ENCODE measurements at regions not wholly inside any gene's neighbourhood (a gene's known extent, or its start where the extent isn't known, plus 50 kb on each side); places are given as distances from the start of the nearest gene placed in this dataset.

GRCh38 chr18:39839782-39840181, 2115.3 kb upstream of the PIK3C3 start:
- no peak overlapping the region for H2AFZ ChIP-seq (ENCODE audit: low read length)
- H3K4me3 ChIP-seq (ENCODE audit: low read depth, low read length, poor library complexity, severe bottlenecking), result no peak overlapping the region
- no peak overlapping the region for H3K9ac ChIP-seq (ENCODE audit: low read length)
- TF ChIP-seq CTCF (IDR thresholded peaks at IDR 0.05; ENCODE audit: low read length) (no peak), EZH2 (IDR thresholded peaks at IDR 0.05; ENCODE audit: borderline replicate concordance, low read length) (no peak)
- no peaks in the 10 kb centered on the region for H3K36me3 ChIP-seq (ENCODE audit: insufficient read depth, low read length)
- no peaks in the 10 kb centered on the region for H3K27me3 ChIP-seq (ENCODE audit: insufficient read depth, low read length)
- no peak overlapping the region for H3K27ac ChIP-seq (ENCODE audit: low read depth, low read length, poor library complexity, severe bottlenecking)
- H3F3A ChIP-seq (ENCODE audit: insufficient read depth, low read length), result no peaks in the 10 kb centered on the region
- no peaks in the 10 kb centered on the region for H3K79me2 ChIP-seq (ENCODE audit: insufficient read depth, low read length)
- H3K4me2 ChIP-seq (ENCODE audit: low read length), result no peak overlapping the region
- no peaks in the 10 kb centered on the region for H3K9me3 ChIP-seq (ENCODE audit: low read length)
- no peaks in the 10 kb centered on the region for H4K20me1 ChIP-seq (ENCODE audit: insufficient read depth, low read length)
- H3K4me1 ChIP-seq (ENCODE audit: insufficient read depth, low read length, severe bottlenecking), result no peaks in the 10 kb centered on the region
- H3K9me2 ChIP-seq (ENCODE audit: low read depth, low read length), result no peaks in the 10 kb centered on the region

DNA sequence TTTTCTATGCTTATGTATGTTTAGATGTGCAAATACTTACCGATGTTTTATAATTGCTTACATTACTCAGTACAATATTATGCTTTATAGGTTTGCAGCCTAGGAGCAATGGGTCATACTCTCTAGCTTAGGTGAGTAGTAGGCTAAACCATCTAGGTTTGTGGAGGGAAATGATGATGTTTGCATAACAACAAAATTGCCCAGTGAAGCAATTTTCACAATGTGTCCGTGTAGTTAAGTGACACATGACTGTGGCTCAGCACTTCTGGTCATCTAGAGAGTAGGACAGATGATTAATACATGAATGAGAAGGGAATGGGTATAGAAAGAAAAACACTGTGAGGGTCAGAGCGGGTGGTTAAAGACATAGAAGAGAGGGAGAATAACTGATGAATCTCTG, 2116.2 kb upstream of the PIK3C3 start:
- Histone ChIP-seq H3K9me3 (ENCODE audit: low read length) (no peaks in the 10 kb centered on the region), H3K9ac (ENCODE audit: low read length) (no peak overlapping the region), H2AFZ (ENCODE audit: low read length) (no peak overlapping the region), H3K4me2 (ENCODE audit: low read length) (no peak overlapping the region), H4K20me1 (ENCODE audit: insufficient read depth, low read length) (no peaks in the 10 kb centered on the region), H3K4me1 (ENCODE audit: insufficient read depth, low read length, severe bottlenecking) (no peaks in the 10 kb centered on the region), H3K4me3 (ENCODE audit: low read depth, low read length, poor library complexity, severe bottlenecking) (no peak overlapping the region), H3K79me2 (ENCODE audit: insufficient read depth, low read length) (no peaks in the 10 kb centered on the region), H3F3A (ENCODE audit: insufficient read depth, low read length) (no peaks in the 10 kb centered on the region), H3K9me2 (ENCODE audit: low read depth, low read length) (no peaks in the 10 kb centered on the region), H3K27me3 (ENCODE audit: insufficient read depth, low read length) (no peaks in the 10 kb centered on the region), H3K36me3 (ENCODE audit: insufficient read depth, low read length) (no peaks in the 10 kb centered on the region), H3K27ac (ENCODE audit: low read depth, low read length, poor library complexity, severe bottlenecking) (no peak overlapping the region)
- TF ChIP-seq EZH2 (IDR thresholded peaks at IDR 0.05; ENCODE audit: borderline replicate concordance, low read length) (no peak), CTCF (IDR thresholded peaks at IDR 0.05; ENCODE audit: low read length) (no peak)

- no peaks in the 10 kb centered on the region for H3F3A ChIP-seq (ENCODE audit: insufficient read depth, low read length)
- H3K36me3 ChIP-seq (ENCODE audit: insufficient read depth, low read length), result no peaks in the 10 kb centered on the region
- no peaks in the 10 kb centered on the region for H3K9me3 ChIP-seq (ENCODE audit: low read length)
- H3K79me2 ChIP-seq (ENCODE audit: insufficient read depth, low read length), result no peaks in the 10 kb centered on the region
- H4K20me1 ChIP-seq (ENCODE audit: insufficient read depth, low read length), result no peaks in the 10 kb centered on the region
- no peaks in the 10 kb centered on the region for H3K27me3 ChIP-seq (ENCODE audit: insufficient read depth, low read length)
- no peak for TF ChIP-seq EZH2 (IDR thresholded peaks at IDR 0.05; ENCODE audit: borderline replicate concordance, low read length)
- no peak for TF ChIP-seq CTCF (IDR thresholded peaks at IDR 0.05; ENCODE audit: low read length)
- H3K9ac ChIP-seq (ENCODE audit: low read length), result no peak overlapping the region
- H3K4me2 ChIP-seq (ENCODE audit: low read length), result no peak overlapping the region
- no peak overlapping the region for H3K27ac ChIP-seq (ENCODE audit: low read depth, low read length, poor library complexity, severe bottlenecking)
- no peaks in the 10 kb centered on the region for H3K4me1 ChIP-seq (ENCODE audit: insufficient read depth, low read length, severe bottlenecking)
- no peak overlapping the region for H2AFZ ChIP-seq (ENCODE audit: low read length)
- no peak overlapping the region for H3K4me3 ChIP-seq (ENCODE audit: low read depth, low read length, poor library complexity, severe bottlenecking)
- H3K9me2 ChIP-seq (ENCODE audit: low read depth, low read length), result no peaks in the 10 kb centered on the region
Observed at GRCh38 chr18:39835303-39836030, 2119.6 kb upstream of the PIK3C3 start.
